EL (cell line): ENCODE measurements at regions not wholly inside any gene's neighbourhood (a gene's known extent, or its start where the extent isn't known, plus 50 kb on each side); places are given as distances from the start of the nearest gene placed in this dataset.

Experiments
- DNase-seq: peaks from one replicate; pipeline ENCODE4 v3.0.0-alpha.2; 2016

DNA sequence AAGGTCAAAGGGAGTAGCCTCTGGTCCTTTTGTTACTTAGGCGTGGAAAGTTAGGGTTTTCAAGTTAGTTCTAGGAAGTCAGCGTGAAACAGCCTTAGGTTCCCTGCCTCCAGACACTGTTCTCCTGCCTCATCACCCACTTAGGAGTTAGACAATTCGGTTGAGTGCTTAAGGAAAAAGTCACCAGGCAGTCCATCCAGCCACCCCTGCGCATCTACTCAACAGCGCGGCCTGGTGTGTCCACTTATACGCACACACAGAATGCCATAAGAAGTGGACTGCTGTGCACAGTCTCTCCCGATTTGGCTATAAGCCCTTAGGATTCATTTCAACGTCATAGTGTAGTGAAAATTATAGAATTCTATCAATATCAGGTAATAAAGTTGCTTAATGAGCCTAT is 470.8 kb upstream of the TNP1 start:
- no peak for DNase-seq

DNA sequence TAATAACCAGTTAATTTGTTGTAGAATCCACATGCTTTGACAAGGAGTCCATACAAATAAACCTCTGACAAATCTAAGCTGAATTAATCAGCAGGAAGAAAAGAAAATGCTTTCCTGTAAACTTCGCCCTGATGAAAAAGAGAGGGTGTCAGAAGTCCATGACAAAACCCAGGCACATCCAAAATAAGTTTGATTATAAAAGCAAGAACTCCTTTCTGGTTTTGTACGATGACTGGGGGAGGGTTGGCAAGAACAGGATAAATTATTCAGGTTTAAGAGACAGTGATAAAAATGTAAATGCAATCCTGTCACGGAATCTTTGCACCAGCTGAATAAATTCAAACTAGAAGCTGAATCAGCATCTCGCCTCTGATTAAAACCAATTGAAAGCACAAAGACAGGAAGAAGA is 469.2 kb upstream of the TNP1 start:
- DNase-seq, result no peak

GRCh38 chr2:217328622-217328978 is 468.7 kb upstream of the TNP1 start:
- DNase-seq, result no peak

- DNase-seq, result no peak
These were observed 468.2 kb upstream of the TNP1 start for GRCh38 chr2:217327953-217328621.

- DNase-seq, result peak; percentile 32
These were observed 466.6 kb upstream of the TNP1 start for GRCh38 chr2:217326238-217327022.

GRCh38 chr2:217325816-217326215 is 466.0 kb upstream of the TNP1 start:
- no peak for DNase-seq

- DNase-seq, result no peak
These were observed 465.4 kb upstream of the TNP1 start for GRCh38 chr2:217325251-217325650.

DNA sequence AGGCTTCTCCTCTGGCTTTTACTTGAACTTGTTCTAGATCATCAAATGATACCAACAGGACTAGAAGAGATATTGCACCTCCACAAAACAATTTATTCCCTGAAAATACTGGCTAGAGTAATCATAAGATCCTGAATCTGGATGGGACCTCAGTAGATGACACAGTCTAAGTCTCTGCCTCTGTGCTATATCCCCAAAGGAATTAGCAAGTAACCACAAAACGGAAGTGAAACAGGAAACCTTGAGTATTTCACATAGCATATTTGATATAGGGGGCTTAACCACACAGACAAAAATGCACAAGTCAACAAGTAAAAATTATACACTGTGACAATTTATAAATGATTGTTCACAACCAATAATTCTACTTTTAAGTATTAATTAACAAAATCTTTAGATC is 456.9 kb upstream of the TNP1 start:
- DNase-seq, result peak; percentile 72

DNA sequence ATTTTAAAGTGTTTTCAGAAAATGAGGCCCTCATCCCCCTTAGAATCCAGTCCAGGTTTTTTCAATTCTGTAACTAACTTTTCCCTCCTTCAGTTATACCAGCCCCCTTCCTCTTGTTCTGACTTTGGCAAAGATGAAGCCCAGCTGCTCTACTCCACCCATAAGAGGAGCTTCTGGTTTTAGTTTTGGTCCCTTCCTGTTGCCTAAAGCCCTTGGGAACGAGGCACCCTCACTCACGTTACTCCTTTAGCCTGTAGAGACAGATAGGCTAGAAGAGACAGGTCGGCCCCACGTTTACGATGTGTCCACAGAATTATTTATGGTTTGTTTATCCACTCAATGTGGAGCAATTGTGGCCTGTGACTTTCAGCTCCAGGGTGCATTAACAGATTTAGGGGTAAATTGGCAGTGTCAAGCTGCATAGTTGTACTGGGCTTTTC is 454.2 kb upstream of the TNP1 start:
- peak; percentile 14 for DNase-seq

DNA sequence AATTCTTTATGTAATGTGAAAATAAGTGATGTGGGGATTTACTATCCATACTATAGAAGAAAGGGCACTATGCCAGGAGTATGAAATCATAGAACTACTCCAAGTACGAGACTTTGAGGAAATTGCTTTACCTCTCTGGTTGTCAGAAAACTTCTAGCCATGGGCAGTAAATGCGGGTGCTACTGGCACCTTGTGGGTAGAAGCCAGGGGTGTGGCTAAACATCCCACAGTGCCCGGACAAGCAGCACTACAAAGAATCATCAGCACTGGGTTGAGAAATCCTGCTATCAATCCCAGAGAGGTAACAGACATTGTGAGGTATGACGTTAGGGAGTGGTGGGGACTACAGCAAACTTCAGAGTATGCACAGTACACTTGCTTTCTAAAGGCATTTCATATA is 453.5 kb upstream of the TNP1 start:
- DNase-seq, result no peak

- no peak for DNase-seq
These were observed 449.2 kb upstream of the TNP1 start for GRCh38 chr2:217309056-217309455.

DNA sequence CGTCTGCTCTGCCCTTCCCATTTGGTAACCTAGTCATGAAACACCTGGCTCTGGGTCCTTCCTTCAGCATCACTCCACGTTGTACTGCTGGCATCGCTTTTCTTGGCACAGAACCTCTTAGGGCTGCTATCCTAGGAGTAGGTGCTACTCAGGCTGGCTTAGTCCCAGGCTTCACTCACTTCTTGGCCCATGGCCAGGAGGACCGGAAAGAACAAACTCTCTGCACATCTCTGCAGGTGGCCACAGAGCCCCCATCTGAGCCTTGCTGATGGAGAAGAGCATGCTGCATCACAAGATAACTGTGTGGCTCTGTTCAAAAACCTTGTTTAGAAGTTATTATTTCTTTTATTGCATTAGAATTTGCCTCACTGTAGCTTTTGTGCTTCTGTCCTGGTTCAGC is 447.2 kb upstream of the TNP1 start:
- no peak for DNase-seq

DNA sequence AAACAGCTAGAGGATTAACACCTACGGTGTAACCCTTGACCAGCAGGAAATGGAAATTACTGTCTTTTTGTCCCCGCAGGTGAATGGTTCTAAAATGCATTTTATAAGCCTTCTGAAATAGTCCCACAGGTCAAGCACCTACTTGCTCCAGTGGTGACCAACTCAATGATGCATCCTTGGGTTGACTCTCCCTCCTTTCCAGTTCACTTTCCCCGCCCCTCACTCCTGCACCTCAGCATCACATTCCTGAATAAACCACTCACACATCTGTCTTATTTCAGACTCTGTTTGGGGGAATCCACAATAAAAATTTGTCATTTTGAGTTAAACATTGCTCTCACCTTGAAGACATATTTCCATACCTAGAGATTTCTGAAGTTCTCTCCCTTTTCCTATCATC is 446.0 kb upstream of the TNP1 start:
- DNase-seq, result no peak

DNA sequence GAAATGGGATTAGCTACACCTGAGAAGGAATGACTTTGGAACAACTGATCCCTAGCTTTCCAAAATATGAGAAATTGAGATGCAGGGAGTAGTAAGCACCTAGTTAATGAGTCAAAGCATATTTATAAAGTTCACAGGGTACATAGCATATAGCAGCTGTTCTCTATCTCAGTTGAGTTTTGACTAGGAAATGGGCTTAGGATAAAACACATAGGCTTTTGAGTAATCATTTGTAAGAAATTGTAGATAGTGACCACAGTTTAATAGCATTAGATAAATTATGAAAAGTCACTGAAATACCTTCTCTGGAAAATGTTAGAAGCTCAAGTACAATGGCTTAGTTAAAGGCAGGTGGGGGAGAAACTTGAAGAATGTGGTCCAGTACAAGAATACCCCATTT is 444.7 kb upstream of the TNP1 start:
- no peak for DNase-seq

- no peak for DNase-seq
These were observed 443.0 kb upstream of the TNP1 start for GRCh38 chr2:217302856-217303255.

GRCh38 chr2:217301142-217301925 is 441.5 kb upstream of the TNP1 start:
- DNase-seq, result no peak

- no peak for DNase-seq
These were observed 439.7 kb upstream of the TNP1 start for GRCh38 chr2:217299590-217299989.

GRCh38 chr2:217297096-217297495 is 437.2 kb upstream of the TNP1 start:
- no peak for DNase-seq

GRCh38 chr2:217294818-217295217 is 435.0 kb upstream of the TNP1 start:
- no peak for DNase-seq

DNA sequence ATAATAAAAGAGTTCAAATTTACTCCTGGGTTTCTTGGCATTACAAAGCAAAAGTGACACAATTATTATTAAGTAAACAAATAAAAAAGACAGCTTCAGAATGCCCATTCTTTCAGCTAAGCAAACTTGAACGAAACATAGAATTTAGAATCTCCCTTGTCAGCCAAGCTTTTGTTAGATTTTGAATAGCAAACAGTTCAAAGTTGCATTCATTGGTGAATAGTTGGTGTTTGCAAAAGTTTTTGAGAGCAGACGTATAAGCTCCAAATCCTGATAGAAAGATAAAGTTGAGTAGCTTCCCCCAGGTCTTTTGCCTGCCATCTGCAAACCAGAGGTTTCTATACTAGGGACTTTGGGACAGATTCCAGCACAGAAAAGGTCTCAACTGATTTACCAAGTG is 434.3 kb upstream of the TNP1 start:
- no peak for DNase-seq

DNA sequence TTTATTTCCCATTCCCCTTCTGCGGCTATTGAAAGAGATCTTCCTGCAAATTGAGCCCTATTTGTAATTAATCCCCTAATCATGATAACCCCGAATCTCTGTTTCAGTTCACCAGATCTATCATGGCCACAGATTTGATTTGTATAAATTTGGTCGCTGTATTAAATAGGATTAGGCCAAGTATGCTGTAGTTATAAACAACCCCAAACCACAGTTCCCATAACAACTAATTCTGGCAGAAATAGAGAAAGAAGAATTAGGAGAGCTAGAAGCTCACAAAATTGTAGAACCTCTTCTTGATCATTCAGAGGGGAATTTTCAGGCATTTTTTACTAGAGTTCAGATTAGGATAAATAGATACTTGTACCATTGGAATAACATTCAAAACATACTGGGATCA is 433.7 kb upstream of the TNP1 start:
- no peak for DNase-seq

DNA sequence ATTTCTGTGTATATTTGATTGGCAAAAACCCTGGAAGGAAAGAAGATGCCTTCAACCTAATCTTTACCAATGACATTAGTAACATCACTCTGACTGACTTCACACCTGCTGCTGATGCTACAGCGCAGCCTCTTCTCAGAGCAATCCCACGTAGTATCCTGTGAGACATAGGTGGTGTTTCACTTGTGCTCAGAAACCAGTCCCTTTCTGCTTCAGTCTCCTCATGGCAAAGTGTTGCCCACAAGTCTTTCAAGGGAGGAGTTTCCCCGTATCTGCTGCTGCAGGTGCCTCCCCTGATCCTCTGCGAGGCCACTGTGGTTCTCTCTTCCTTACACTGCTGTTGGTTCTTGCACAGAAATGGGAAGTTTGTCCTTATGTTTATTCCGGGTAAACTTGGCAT is 433.2 kb upstream of the TNP1 start:
- DNase-seq, result no peak

DNA sequence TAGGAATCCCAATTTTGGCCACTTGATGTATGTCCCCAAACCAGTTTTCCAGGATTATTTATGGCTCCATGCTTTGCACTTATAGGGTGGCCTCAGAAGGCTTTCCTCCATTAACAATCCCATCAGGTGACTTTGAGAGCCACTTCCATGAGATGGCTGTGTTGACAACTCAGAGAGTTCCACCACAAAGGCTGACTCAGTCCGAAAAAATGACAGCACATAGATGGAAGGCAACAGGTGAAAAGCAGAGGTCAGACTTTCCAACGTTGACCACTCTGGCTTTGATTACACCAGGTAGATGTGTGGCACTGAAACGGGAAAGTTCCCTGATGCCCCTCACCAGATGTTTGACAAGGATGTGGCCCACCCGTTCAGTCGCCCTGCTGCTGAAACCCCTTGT is 431.4 kb upstream of the TNP1 start:
- no peak for DNase-seq

DNA sequence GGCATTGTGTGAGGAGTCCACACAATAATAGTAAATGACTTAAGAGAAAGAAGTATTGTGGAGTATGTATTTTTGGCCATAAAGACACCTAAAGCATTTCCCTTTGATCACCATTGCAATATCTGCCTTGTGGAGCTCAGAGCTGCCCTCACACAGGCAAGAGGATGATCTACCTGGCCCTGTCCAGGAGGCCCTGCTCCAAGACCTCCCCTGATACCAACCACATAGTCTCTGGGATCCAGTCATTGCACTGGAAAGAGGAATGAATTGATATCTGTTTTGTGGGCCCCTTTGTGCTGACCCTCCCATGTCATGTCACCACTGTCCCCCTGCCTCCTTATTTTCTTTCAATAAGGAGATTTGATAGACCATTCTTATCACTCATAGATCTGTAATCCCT is 430.6 kb upstream of the TNP1 start:
- DNase-seq, result no peak
